ENCODE measurements at regions not wholly inside any gene's neighbourhood (a gene's known extent, or its start where the extent isn't known, plus 50 kb on each side); places are given as distances from the start of the nearest gene placed in this dataset.

GRCh38 chr5:5014586-5015235, 125.4 kb upstream of the ADAMTS16 start:
- no peak for ATAC-seq (ENCODE audit: insufficient number of reproducible peaks, low FRiP score, low read depth)

GRCh38 chr5:5017827-5018577, 122.1 kb upstream of the ADAMTS16 start:
- H3K4me3 ChIP-seq = no peak overlapping the region
- no peak for DNase-seq (ENCODE audit: low spot score)
- H3K4me1 ChIP-seq (ENCODE audit: control insufficient read depth in 1 of 2, low read depth in 2 of 2) = no peaks in the 10 kb centered on the region
- H3K36me3 ChIP-seq = no peaks in the 10 kb centered on the region
- TF ChIP-seq, protein P1, sequence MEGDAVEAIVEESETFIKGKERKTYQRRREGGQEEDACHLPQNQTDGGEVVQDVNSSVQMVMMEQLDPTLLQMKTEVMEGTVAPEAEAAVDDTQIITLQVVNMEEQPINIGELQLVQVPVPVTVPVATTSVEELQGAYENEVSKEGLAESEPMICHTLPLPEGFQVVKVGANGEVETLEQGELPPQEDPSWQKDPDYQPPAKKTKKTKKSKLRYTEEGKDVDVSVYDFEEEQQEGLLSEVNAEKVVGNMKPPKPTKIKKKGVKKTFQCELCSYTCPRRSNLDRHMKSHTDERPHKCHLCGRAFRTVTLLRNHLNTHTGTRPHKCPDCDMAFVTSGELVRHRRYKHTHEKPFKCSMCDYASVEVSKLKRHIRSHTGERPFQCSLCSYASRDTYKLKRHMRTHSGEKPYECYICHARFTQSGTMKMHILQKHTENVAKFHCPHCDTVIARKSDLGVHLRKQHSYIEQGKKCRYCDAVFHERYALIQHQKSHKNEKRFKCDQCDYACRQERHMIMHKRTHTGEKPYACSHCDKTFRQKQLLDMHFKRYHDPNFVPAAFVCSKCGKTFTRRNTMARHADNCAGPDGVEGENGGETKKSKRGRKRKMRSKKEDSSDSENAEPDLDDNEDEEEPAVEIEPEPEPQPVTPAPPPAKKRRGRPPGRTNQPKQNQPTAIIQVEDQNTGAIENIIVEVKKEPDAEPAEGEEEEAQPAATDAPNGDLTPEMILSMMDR (IDR thresholded peaks at IDR 0.05) = no peak
- no peak overlapping the region for H3K27ac ChIP-seq
- ATAC-seq (ENCODE audit: insufficient number of reproducible peaks, low FRiP score, low read depth) = no peak
- H3K9me3 ChIP-seq = no peaks in the 10 kb centered on the region
- H3K27me3 ChIP-seq (replicated peaks; ENCODE audit: insufficient read depth) = no peaks in the 10 kb centered on the region

More at GRCh38 chr5:5014586-5015235, 125.4 kb upstream of the ADAMTS16 start:
- no peak overlapping the region for H3K27ac ChIP-seq
- no peaks in the 10 kb centered on the region for H3K36me3 ChIP-seq
- no peaks in the 10 kb centered on the region for H3K9me3 ChIP-seq
- H3K4me1 ChIP-seq (ENCODE audit: control insufficient read depth in 1 of 2, low read depth in 2 of 2) = no peaks in the 10 kb centered on the region
- no peak for DNase-seq (ENCODE audit: low spot score)
- TF ChIP-seq, protein P1 (IDR thresholded peaks at IDR 0.05) = no peak
- no peak overlapping the region for H3K4me3 ChIP-seq
- no peaks in the 10 kb centered on the region for H3K27me3 ChIP-seq (replicated peaks; ENCODE audit: insufficient read depth)

GRCh38 chr5:5018578-5018970, 121.6 kb upstream of the ADAMTS16 start:
- H3K9me3 ChIP-seq = no peaks in the 10 kb centered on the region
- H3K27ac ChIP-seq = no peak overlapping the region
- no peak for ATAC-seq (ENCODE audit: insufficient number of reproducible peaks, low FRiP score, low read depth)
- H3K36me3 ChIP-seq = no peaks in the 10 kb centered on the region
- TF ChIP-seq, protein P1 (IDR thresholded peaks at IDR 0.05) = no peak
- no peaks in the 10 kb centered on the region for H3K27me3 ChIP-seq (replicated peaks; ENCODE audit: insufficient read depth)
- H3K4me3 ChIP-seq = no peak overlapping the region
- no peaks in the 10 kb centered on the region for H3K4me1 ChIP-seq (ENCODE audit: control insufficient read depth in 1 of 2, low read depth in 2 of 2)
- DNase-seq (ENCODE audit: low spot score) = no peak

- ATAC-seq (ENCODE audit: insufficient number of reproducible peaks, low FRiP score, low read depth) (no peak), DNase-seq (ENCODE audit: low spot score) (no peak)
- Histone ChIP-seq H3K4me1 (ENCODE audit: control insufficient read depth in 1 of 2, low read depth in 2 of 2) (no peaks in the 10 kb centered on the region), H3K36me3 (no peaks in the 10 kb centered on the region), H3K27me3 (replicated peaks; ENCODE audit: insufficient read depth) (no peaks in the 10 kb centered on the region), H3K27ac (no peak overlapping the region), H3K9me3 (no peaks in the 10 kb centered on the region), H3K4me3 (no peak overlapping the region)
- TF ChIP-seq, protein P1 (IDR thresholded peaks at IDR 0.05) = no peak
Observed at GRCh38 chr5:5021436-5021835, 118.7 kb upstream of the ADAMTS16 start.

- H3K27me3 ChIP-seq (replicated peaks; ENCODE audit: insufficient read depth) = no peaks in the 10 kb centered on the region
- H3K27ac ChIP-seq = no peak overlapping the region
- TF ChIP-seq, protein P1 (IDR thresholded peaks at IDR 0.05) = no peak
- no peaks in the 10 kb centered on the region for H3K36me3 ChIP-seq
- ATAC-seq (ENCODE audit: insufficient number of reproducible peaks, low FRiP score, low read depth) (no peak), DNase-seq (ENCODE audit: low spot score) (no peak)
- no peaks in the 10 kb centered on the region for H3K9me3 ChIP-seq
- H3K4me3 ChIP-seq = no peak overlapping the region
- no peaks in the 10 kb centered on the region for H3K4me1 ChIP-seq (ENCODE audit: control insufficient read depth in 1 of 2, low read depth in 2 of 2)
Observed at GRCh38 chr5:5025098-5025773, 114.9 kb upstream of the ADAMTS16 start.

Measured in thoracic aorta (tissue), 2 donors.